HG03135 (cell line): ENCODE measurements at regions not wholly inside any gene's neighbourhood (a gene's known extent, or its start where the extent isn't known, plus 50 kb on each side); places are given as distances from the start of the nearest gene placed in this dataset.
"Not testable (repeated sequence)": the region's sequence is repeated elsewhere in the genome, so short reads cannot be mapped to it uniquely, and the experiment has no call there.

Source experiments
- ATAC-seq: cut with Tn5 transposase; IDR thresholded peaks from one replicate; pipeline ENCODE4 v1.9.1; 2021; ENCODE audit warnings: mild to moderate bottlenecking, moderate library complexity; ENCODE audit not compliant: unreplicated experiment

- ATAC-seq: not testable (repeated sequence)
Measured at GRCh38 chr5:134471858-134472449, 53.5 kb upstream of the JADE2 start.

- no peak for ATAC-seq
Measured at GRCh38 chr5:134468921-134469400, 56.5 kb upstream of the JADE2 start.

- ATAC-seq: no peak
Measured at GRCh38 chr5:134467231-134467630, 55.5 kb upstream of the CDKN2AIPNL start.

GRCh38 chr5:134466241-134467069 is 54.8 kb upstream of the CDKN2AIPNL start:
- ATAC-seq: peak; percentile 35

- ATAC-seq: peak; percentile 75
Measured at GRCh38 chr5:134465816-134466240, 54.1 kb upstream of the CDKN2AIPNL start.

GRCh38 chr5:134464988-134465815 is 53.5 kb upstream of the CDKN2AIPNL start:
- ATAC-seq: peak; percentile 13

GRCh38 chr5:134463991-134464760 is 52.5 kb upstream of the CDKN2AIPNL start:
- no peak for ATAC-seq

- no peak for ATAC-seq
Measured at GRCh38 chr5:134463176-134463720, 51.6 kb upstream of the CDKN2AIPNL start.

- no peak for ATAC-seq
Measured at GRCh38 chr5:134462761-134463160, 51.1 kb upstream of the CDKN2AIPNL start.

- ATAC-seq: no peak
Measured at GRCh38 chr5:134462047-134462575, 50.4 kb upstream of the CDKN2AIPNL start.
